B cell (primary cell): ENCODE measurements at regions not wholly inside any gene's neighbourhood (a gene's known extent, or its start where the extent isn't known, plus 50 kb on each side); places are given as distances from the start of the nearest gene placed in this dataset.

Source experiments
- ATAC-seq: fragments of 200-7000 bp; cut with Tn5 transposase; one replicate; pipeline ENCODE4 v1.10.0; 2021; ENCODE audit warnings: low read depth, mild to moderate bottlenecking, moderate number of reproducible peaks, moderate library complexity
- CTCF ChIA-PET: fragments of 350-600 bp; sonication (Branson Sonifier 250); formaldehyde crosslinking; loops from one replicate; lab custom pipeline; 2021; ENCODE audit warnings: antibody characterized with exemption, inconsistent platforms; lab: Charles Lee
- POLR2A ChIA-PET: fragments of 350-600 bp; sonication (Branson Sonifier 250); formaldehyde crosslinking; loops from one replicate; lab custom pipeline; 2021; ENCODE audit warnings: antibody characterized with exemption; lab: Charles Lee
- DNase-seq: peaks from one replicate; pipeline ENCODE4 v3.0.0; 2013
- H2AFZ ChIP-seq: 2 replicates; pipeline ENCODE4 v1.6.1; 2012; ENCODE audit warnings: mild to moderate bottlenecking, low read depth, low read length; ENCODE audit not compliant: insufficient read depth, poor library complexity, severe bottlenecking
- H3K27ac ChIP-seq, 2 donors: 1 replicate in 1 of 2; 2 replicates in 1 of 2; pipeline ENCODE4 v1.5.1; 2012 to 2013; ENCODE audit warnings: low read length in 2 of 2, mild to moderate bottlenecking in 2 of 2, moderate library complexity in 1 of 2
- H3K27me3 ChIP-seq, 4 experiments: fragments of 200-600 bp in 1 of 4; sonication (generic) in 1 of 4; replicated peaks in 1 of 4; 1 replicate in 2 of 4; 2 replicates in 2 of 4; pipeline versions ENCODE4 v1.6.1 to v1.7.0; 2013 to 2016; ENCODE audit warnings: low read length in 3 of 4, mild to moderate bottlenecking in 2 of 4, mixed read lengths in 1 of 4, moderate library complexity in 1 of 4; ENCODE audit not compliant: insufficient read depth in 4 of 4, control insufficient read depth in 3 of 4; ENCODE audit errors: control extremely low read depth in 1 of 4
- H3K36me3 ChIP-seq, 2 experiments: replicated peaks in 1 of 2; 1 replicate in 1 of 2; 2 replicates in 1 of 2; pipeline versions ENCODE4 v1.6.1 to v1.7.1; 2013; ENCODE audit warnings: low read length in 1 of 2; ENCODE audit not compliant: insufficient read depth in 2 of 2, control insufficient read depth in 1 of 2; ENCODE audit errors: control extremely low read depth in 1 of 2, extremely low read depth in 1 of 2
- H3K4me1 ChIP-seq, 2 donors: fragments of 200-600 bp in 1 of 2; sonication (generic) in 1 of 2; 1 replicate in 1 of 2; 2 replicates in 1 of 2; pipeline versions ENCODE4 v1.5.1 to v1.6.1; 2013 to 2017; ENCODE audit warnings: low read length in 2 of 2; ENCODE audit not compliant: control insufficient read depth in 2 of 2, insufficient read depth in 2 of 2
- H3K4me2 ChIP-seq: replicated peaks from 2 replicates; pipeline ENCODE3; 2012; ENCODE audit warnings: mild to moderate bottlenecking, low read depth, low read length; ENCODE audit not compliant: poor library complexity, severe bottlenecking
- H3K4me3 ChIP-seq, 5 experiments: fragments of 200-600 bp in 1 of 5; sonication (generic) in 1 of 5; 1 replicate in 3 of 5; 2 replicates in 2 of 5; pipeline versions ENCODE4 v1.5.1 to v1.7.0; 2011 to 2016; ENCODE audit warnings: low read length in 4 of 5, mild to moderate bottlenecking in 4 of 5, low read depth in 2 of 5, control low read depth in 1 of 5, moderate library complexity in 1 of 5; ENCODE audit not compliant: insufficient read depth in 1 of 5; ENCODE audit errors: control extremely low read depth in 1 of 5, extremely low read depth in 1 of 5
- H3K79me2 ChIP-seq: fragments of 200-600 bp; sonication (generic); one replicate; pipeline ENCODE4 v1.6.0; 2016; ENCODE audit warnings: low read length; ENCODE audit not compliant: control insufficient read depth, insufficient read depth
- H3K9ac ChIP-seq: fragments of 200-600 bp; sonication (generic); 2 replicates; pipeline ENCODE4 v1.6.1; 2017; ENCODE audit warnings: mild to moderate bottlenecking, low read length, moderate library complexity
- H3K9me3 ChIP-seq, 3 donors: one replicate each; pipeline versions ENCODE4 v1.6.1 to v1.7.1; 2013; ENCODE audit warnings: low read length in 2 of 3; ENCODE audit not compliant: control insufficient read depth in 2 of 3, insufficient read depth in 1 of 3; ENCODE audit errors: control extremely low read depth in 1 of 3
- H4K20me1 ChIP-seq: 2 replicates; pipeline ENCODE4 v1.6.0; 2012; ENCODE audit warnings: mild to moderate bottlenecking, low read length; ENCODE audit not compliant: insufficient read depth, control insufficient read depth, poor library complexity, severe bottlenecking
- H3K27ac Mint-ChIP-seq: one replicate; pipeline ENCODE4 v1.8.0; 2021; ENCODE audit warnings: mixed read lengths
- H3K27me3 Mint-ChIP-seq: one replicate; pipeline ENCODE4 v1.8.0; 2021; ENCODE audit warnings: mixed read lengths
- H3K4me1 Mint-ChIP-seq: one replicate; pipeline ENCODE4 v1.8.0; 2021; ENCODE audit warnings: mixed read lengths
- H3K4me3 Mint-ChIP-seq: one replicate; pipeline ENCODE4 v1.8.0; 2021; ENCODE audit warnings: mixed read lengths
- H3K9me3 Mint-ChIP-seq: one replicate; pipeline ENCODE4 v1.8.0; 2022; ENCODE audit warnings: mixed read lengths; ENCODE audit not compliant: insufficient read depth
- CTCF ChIP-seq: fragments of 200-600 bp; IDR thresholded peaks from one replicate; pipeline ENCODE4 v1.8.0; 2022; ENCODE audit warnings: antibody characterized with exemption, mild to moderate bottlenecking
- EZH2 ChIP-seq: IDR thresholded peaks from 2 replicates; pipeline ENCODE4 v1.6.1; 2012; ENCODE audit warnings: borderline replicate concordance, low read depth, mild to moderate bottlenecking, moderate library complexity, low read length; ENCODE audit not compliant: insufficient read depth, poor library complexity, severe bottlenecking
- WGBS: methylation state at CpG from one replicate; pipeline ENCODE4 v1.1.5; 2013; ENCODE audit warnings: missing lambda C conversion rate; ENCODE audit not compliant: insufficient coverage; 5-methylcytosine and 5-hydroxymethylcytosine counted together
- intact Hi-C: fragments of 100-400 bp; cut with micrococcal nuclease; formaldehyde crosslinking; loops from one replicate; pipeline ENCODE4 v1.10.0; 2022

GRCh38 chr18:60248336-60249330 lies 123.9 kb downstream of the MC4R start:
- H2AFZ ChIP-seq = no peak overlapping the region
- DNase-seq (no peak), ATAC-seq (no peak)
- intact Hi-C loops = no loop called here
- no peak overlapping the region for H3K4me3 ChIP-seq
- peaks cover 7 to 18% of the 10 kb centered on the region in 2 donors for H3K4me1 ChIP-seq
- H3K4me2 ChIP-seq = no peak overlapping the region
- H3K9me3 ChIP-seq = peaks cover 0 to 3% (median 0%) of the 10 kb centered on the region in 3 donors
- H3K9me3 Mint-ChIP-seq = no peaks in the 10 kb centered on the region
- H3K4me1 Mint-ChIP-seq = peaks cover 19% of the 10 kb centered on the region
- H3K9ac ChIP-seq = no peak overlapping the region
- no peak overlapping the region for H3K27ac Mint-ChIP-seq
- H3K79me2 ChIP-seq = no peaks in the 10 kb centered on the region
- WGBS = no CpG with 5 or more reads among the region's 2 CpGs
- H3K27me3 ChIP-seq = peaks cover 0 to 8% (median 0%) of the 10 kb centered on the region in 4 experiments
- H4K20me1 ChIP-seq = no peaks in the 10 kb centered on the region
- peaks cover 7% of the 10 kb centered on the region for H3K27me3 Mint-ChIP-seq
- ChIA-PET POLR2A (no interaction called here), CTCF (no interaction called here)
- H3K27ac ChIP-seq = no peak overlapping the region
- no peak overlapping the region for H3K4me3 Mint-ChIP-seq
- no peak for TF ChIP-seq CTCF
- TF ChIP-seq EZH2 = no peak
- no peaks in the 10 kb centered on the region for H3K36me3 ChIP-seq

DNA sequence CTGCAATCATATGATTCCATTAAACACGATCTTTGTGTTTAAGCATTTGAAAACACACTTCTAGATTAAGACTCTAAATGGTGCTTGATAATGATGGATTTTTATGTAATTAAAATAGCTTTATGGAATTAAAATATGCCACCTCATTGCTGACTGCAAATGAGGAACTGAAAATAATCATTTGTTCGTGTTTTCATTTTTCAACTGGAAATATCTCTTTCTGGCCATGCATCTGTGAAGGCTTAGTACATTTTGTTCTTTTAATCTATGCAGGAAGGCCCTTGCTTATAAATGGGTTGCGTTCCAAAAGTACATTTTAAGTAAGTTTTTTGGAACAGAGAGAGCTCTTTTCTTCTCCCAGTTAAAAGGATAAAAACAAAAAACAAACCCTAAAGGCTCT lies 125.5 kb downstream of the MC4R start:
- intact Hi-C loops = no loop called here
- Histone ChIP-seq H3K27me3 (peaks cover 0 to 10% (median 2%) of the 10 kb centered on the region in 4 experiments), H3K36me3 (no peaks in the 10 kb centered on the region), H3K9me3 (peaks cover 0 to 3% (median 0%) of the 10 kb centered on the region in 3 donors), H3K27ac (no peak overlapping the region), H4K20me1 (no peaks in the 10 kb centered on the region), H3K9ac (no peak overlapping the region), H3K4me3 (no peak overlapping the region), H2AFZ (no peak overlapping the region), H3K4me2 (peak overlapping the region; percentile 11), H3K79me2 (no peaks in the 10 kb centered on the region), H3K4me1 (peaks cover 7 to 18% of the 10 kb centered on the region in 2 donors)
- Mint-ChIP-seq H3K27me3 (peaks cover 14% of the 10 kb centered on the region), H3K27ac (no peak overlapping the region), H3K4me1 (peaks cover 19% of the 10 kb centered on the region), H3K9me3 (no peaks in the 10 kb centered on the region), H3K4me3 (no peak overlapping the region)
- DNase-seq (peak; percentile 4), ATAC-seq (no peak)
- ChIA-PET CTCF (no interaction called here), POLR2A (no interaction called here)
- no peak for TF ChIP-seq CTCF
- no peak for TF ChIP-seq EZH2
- no CpG with 5 or more reads among the region's 3 CpGs for WGBS
